ENCODE measurements at regions not wholly inside any gene's neighbourhood (a gene's known extent, or its start where the extent isn't known, plus 50 kb on each side); places are given as distances from the start of the nearest gene placed in this dataset.

- Mint-ChIP-seq H3K4me3 (no peak overlapping the region), H3K27ac (no peak overlapping the region), H3K4me1 (ENCODE audit: low read depth) (no peaks in the 10 kb centered on the region), H3K27me3 (ENCODE audit: low read depth) (no peaks in the 10 kb centered on the region), H3K9me3 (peaks cover 0 to 4% of the 10 kb centered on the region in 2 donors), H3K36me3 (ENCODE audit: insufficient read depth in 2 of 2) (no peaks in the 10 kb centered on the region)
- no peak for DNase-seq
- no peak for ATAC-seq (replicated peaks in 1 of 2)
Observed at GRCh38 chr4:108272986-108273385, 104.3 kb upstream of the LEF1 start.

DNA sequence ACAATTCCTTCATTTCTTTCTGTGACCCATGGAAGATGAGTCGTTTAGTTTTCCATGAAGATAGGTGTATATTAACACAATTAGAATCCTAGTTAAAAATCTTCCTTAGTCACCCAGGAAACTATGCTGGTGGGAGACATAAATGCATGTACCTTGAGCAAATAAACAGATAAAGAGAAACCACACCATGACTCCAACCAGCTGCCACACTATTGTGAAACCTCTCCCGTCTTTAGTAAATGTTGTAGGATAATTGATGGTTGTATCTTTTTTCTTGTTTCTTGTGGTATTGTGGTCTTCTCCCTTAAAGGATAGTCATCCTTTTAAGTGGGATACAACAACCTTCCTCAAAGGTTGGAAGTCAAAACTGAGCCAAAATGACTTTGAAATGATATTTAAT lies 103.8 kb upstream of the LEF1 start:
- Mint-ChIP-seq H3K4me3 (no peak overlapping the region), H3K9me3 (peaks cover 0 to 4% of the 10 kb centered on the region in 2 donors), H3K27me3 (ENCODE audit: low read depth) (no peaks in the 10 kb centered on the region), H3K4me1 (ENCODE audit: low read depth) (no peaks in the 10 kb centered on the region), H3K36me3 (ENCODE audit: insufficient read depth in 2 of 2) (no peaks in the 10 kb centered on the region), H3K27ac (no peak overlapping the region)
- DNase-seq (no peak), ATAC-seq (replicated peaks in 1 of 2) (no peak)

GRCh38 chr4:108272046-108272445 lies 103.3 kb upstream of the LEF1 start:
- H3K9me3 Mint-ChIP-seq, result peaks cover 0 to 4% of the 10 kb centered on the region in 2 donors

DNA sequence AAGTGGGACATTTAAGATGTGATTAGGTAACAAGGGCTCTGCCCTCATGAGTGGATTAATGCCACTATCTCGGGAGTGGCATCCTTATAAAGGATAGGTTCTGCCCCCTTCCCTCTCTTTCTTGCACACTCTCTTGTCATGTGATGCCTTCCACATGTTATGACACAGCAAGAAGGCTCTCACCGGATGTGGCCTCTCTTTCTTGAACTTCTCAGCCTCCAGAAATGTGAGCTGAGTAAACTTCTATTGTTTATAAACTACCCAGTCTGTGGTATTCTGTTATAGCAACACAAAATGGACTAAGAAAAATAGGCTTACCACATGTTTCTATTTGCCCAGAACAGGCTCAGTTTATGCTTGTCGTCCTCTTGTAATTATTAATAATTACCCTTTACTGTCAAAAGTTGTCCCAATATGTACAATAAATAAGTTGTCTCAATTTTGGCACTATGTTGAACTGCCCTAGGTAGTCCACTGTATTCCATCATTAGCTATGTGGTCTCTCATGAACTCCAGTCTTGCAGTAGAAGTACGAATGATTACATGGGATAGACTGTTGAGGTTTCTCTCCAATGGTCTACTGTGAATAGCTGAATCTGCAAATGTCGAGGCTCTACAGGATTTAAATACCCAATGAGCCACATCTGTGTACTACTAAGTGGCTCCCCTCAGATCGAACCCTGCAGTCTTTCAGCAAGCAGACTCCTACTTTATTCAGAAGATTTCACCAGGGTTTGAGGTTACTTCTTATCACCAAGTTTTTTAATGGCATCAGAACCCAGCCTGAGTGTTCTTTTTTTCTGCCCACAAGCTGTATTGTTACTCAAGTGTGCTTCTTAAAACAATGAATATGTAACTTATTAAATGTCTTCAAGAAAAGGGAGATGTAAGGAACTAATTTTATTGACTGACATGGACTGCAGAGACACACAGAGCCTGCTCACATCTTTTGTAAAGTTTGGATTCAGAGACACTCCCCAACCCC lies 102.0 kb upstream of the LEF1 start:
- H3K27me3 Mint-ChIP-seq (ENCODE audit: low read depth), result no peaks in the 10 kb centered on the region
- peaks cover 0 to 1% of the 10 kb centered on the region in 2 donors for H3K36me3 Mint-ChIP-seq (ENCODE audit: insufficient read depth in 2 of 2)
- DNase-seq (no peak), ATAC-seq (replicated peaks in 1 of 2) (no peak)
- H3K27ac Mint-ChIP-seq, result no peak overlapping the region
- H3K9me3 Mint-ChIP-seq, result peaks cover 0 to 4% of the 10 kb centered on the region in 2 donors
- no peaks in the 10 kb centered on the region for H3K4me1 Mint-ChIP-seq (ENCODE audit: low read depth)
- H3K4me3 Mint-ChIP-seq, result no peak overlapping the region

More at GRCh38 chr4:108272046-108272445, 103.3 kb upstream of the LEF1 start:
- no peak for DNase-seq
- no peak for ATAC-seq (replicated peaks in 1 of 2)
- no peaks in the 10 kb centered on the region for H3K27me3 Mint-ChIP-seq (ENCODE audit: low read depth)
- peaks cover 0 to 1% of the 10 kb centered on the region in 2 donors for H3K36me3 Mint-ChIP-seq (ENCODE audit: insufficient read depth in 2 of 2)
- H3K4me1 Mint-ChIP-seq (ENCODE audit: low read depth), result no peaks in the 10 kb centered on the region
- no peak overlapping the region for H3K4me3 Mint-ChIP-seq
- H3K27ac Mint-ChIP-seq, result no peak overlapping the region

DNA sequence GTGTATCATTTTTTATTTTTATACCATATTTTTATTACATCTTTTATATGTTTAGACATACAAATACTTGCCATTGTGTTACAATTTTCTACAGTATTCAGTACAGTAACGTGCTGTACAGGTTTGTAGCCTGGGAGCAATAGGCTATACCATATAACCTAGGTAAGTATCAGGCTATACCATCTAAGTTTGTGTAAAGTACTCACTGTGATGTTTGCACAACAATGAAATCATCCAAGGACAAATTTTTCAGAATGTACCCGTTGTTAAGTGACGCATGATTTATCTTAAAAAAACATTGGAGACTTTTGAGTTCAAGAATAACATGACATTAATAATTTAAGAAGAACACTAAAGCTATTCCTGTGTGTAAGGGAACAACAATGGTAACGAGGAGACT lies 96.0 kb upstream of the LEF1 start:
- Mint-ChIP-seq H3K4me1 (ENCODE audit: low read depth) (no peaks in the 10 kb centered on the region), H3K9me3 (peaks cover 0 to 2% of the 10 kb centered on the region in 2 donors), H3K4me3 (no peak overlapping the region), H3K36me3 (ENCODE audit: insufficient read depth in 2 of 2) (peaks cover 0 to 1% of the 10 kb centered on the region in 2 donors), H3K27me3 (ENCODE audit: low read depth) (no peaks in the 10 kb centered on the region), H3K27ac (no peak overlapping the region)
- ATAC-seq (replicated peaks in 1 of 2) (no peak), DNase-seq (no peak)

- DNase-seq (no peak), ATAC-seq (replicated peaks in 1 of 2) (no peak)
- peaks cover 0 to 3% of the 10 kb centered on the region in 2 donors for H3K9me3 Mint-ChIP-seq
- no peak overlapping the region for H3K27ac Mint-ChIP-seq
- peaks cover 0 to 1% of the 10 kb centered on the region in 2 donors for H3K36me3 Mint-ChIP-seq (ENCODE audit: insufficient read depth in 2 of 2)
- H3K4me3 Mint-ChIP-seq, result no peak overlapping the region
- peaks cover 8% of the 10 kb centered on the region for H3K4me1 Mint-ChIP-seq (ENCODE audit: low read depth)
- H3K27me3 Mint-ChIP-seq (ENCODE audit: low read depth), result no peaks in the 10 kb centered on the region
Observed at GRCh38 chr4:108263057-108263456, 94.3 kb upstream of the LEF1 start.

DNA sequence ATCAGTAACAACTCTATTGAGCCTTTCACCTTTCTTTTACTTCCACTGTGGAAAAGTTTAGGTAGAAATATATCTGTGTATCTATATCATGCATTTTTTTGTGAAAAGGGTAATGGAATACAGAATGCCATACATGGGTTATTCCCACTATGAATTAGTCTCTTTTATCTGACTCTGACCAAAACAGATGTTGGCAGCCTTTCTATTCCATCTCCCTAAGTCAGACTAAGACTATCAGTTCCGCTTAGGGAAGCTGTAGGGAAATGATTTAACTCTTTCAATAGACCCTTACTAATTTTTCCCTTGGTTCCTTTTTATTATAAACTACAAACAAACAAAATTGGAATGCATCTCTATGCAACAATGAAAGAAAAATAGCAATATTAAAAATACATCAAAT lies 92.3 kb upstream of the LEF1 start:
- no peaks in the 10 kb centered on the region for H3K36me3 Mint-ChIP-seq (ENCODE audit: insufficient read depth in 2 of 2)
- no peak for DNase-seq
- H3K4me3 Mint-ChIP-seq, result no peak overlapping the region
- H3K9me3 Mint-ChIP-seq, result peaks cover 0 to 3% of the 10 kb centered on the region in 2 donors
- no peak for ATAC-seq (replicated peaks in 1 of 2)
- no peaks in the 10 kb centered on the region for H3K27me3 Mint-ChIP-seq (ENCODE audit: low read depth)
- peaks cover 8% of the 10 kb centered on the region for H3K4me1 Mint-ChIP-seq (ENCODE audit: low read depth)
- no peak overlapping the region for H3K27ac Mint-ChIP-seq

- Mint-ChIP-seq H3K27ac (no peak overlapping the region), H3K9me3 (peaks cover 0 to 3% of the 10 kb centered on the region in 2 donors), H3K36me3 (ENCODE audit: insufficient read depth in 2 of 2) (no peaks in the 10 kb centered on the region), H3K4me3 (no peak overlapping the region), H3K27me3 (ENCODE audit: low read depth) (no peaks in the 10 kb centered on the region), H3K4me1 (ENCODE audit: low read depth) (peaks cover 8% of the 10 kb centered on the region)
- DNase-seq, result no peak
- ATAC-seq (replicated peaks in 1 of 2), result no peak
Observed at GRCh38 chr4:108256538-108256937, 87.8 kb upstream of the LEF1 start.

- no peaks in the 10 kb centered on the region for H3K27me3 Mint-ChIP-seq (ENCODE audit: low read depth)
- no peak overlapping the region for H3K27ac Mint-ChIP-seq
- H3K4me3 Mint-ChIP-seq, result no peak overlapping the region
- DNase-seq, result no peak
- peaks cover 8% of the 10 kb centered on the region for H3K4me1 Mint-ChIP-seq (ENCODE audit: low read depth)
- ATAC-seq (replicated peaks in 1 of 2), result no peak
- H3K36me3 Mint-ChIP-seq (ENCODE audit: insufficient read depth in 2 of 2), result no peaks in the 10 kb centered on the region
- H3K9me3 Mint-ChIP-seq, result peaks cover 0 to 3% of the 10 kb centered on the region in 2 donors
Observed at GRCh38 chr4:108255203-108255747, 86.5 kb upstream of the LEF1 start.

- H3K9me3 Mint-ChIP-seq, result peaks cover 4 to 14% of the 10 kb centered on the region in 2 donors
- H3K27ac Mint-ChIP-seq, result peak overlapping the region; percentile 25
- H3K4me1 Mint-ChIP-seq (ENCODE audit: low read depth), result no peaks in the 10 kb centered on the region
- no peak for DNase-seq
- no peak overlapping the region for H3K4me3 Mint-ChIP-seq
- no peaks in the 10 kb centered on the region for H3K27me3 Mint-ChIP-seq (ENCODE audit: low read depth)
- no peak for ATAC-seq (replicated peaks in 1 of 2)
- peaks cover 8 to 12% of the 10 kb centered on the region in 2 donors for H3K36me3 Mint-ChIP-seq (ENCODE audit: insufficient read depth in 2 of 2)
Observed at GRCh38 chr4:108249397-108249796, 80.7 kb upstream of the LEF1 start.

GRCh38 chr4:108247387-108248049 lies 78.8 kb upstream of the LEF1 start:
- DNase-seq (no peak), ATAC-seq (replicated peaks in 1 of 2) (no peak)
- H3K4me1 Mint-ChIP-seq (ENCODE audit: low read depth), result no peaks in the 10 kb centered on the region
- no peaks in the 10 kb centered on the region for H3K27me3 Mint-ChIP-seq (ENCODE audit: low read depth)
- peaks cover 8 to 15% of the 10 kb centered on the region in 2 donors for H3K36me3 Mint-ChIP-seq (ENCODE audit: insufficient read depth in 2 of 2)
- H3K9me3 Mint-ChIP-seq, result peaks cover 4 to 14% of the 10 kb centered on the region in 2 donors
- H3K4me3 Mint-ChIP-seq, result no peak overlapping the region
- no peak overlapping the region for H3K27ac Mint-ChIP-seq

DNA sequence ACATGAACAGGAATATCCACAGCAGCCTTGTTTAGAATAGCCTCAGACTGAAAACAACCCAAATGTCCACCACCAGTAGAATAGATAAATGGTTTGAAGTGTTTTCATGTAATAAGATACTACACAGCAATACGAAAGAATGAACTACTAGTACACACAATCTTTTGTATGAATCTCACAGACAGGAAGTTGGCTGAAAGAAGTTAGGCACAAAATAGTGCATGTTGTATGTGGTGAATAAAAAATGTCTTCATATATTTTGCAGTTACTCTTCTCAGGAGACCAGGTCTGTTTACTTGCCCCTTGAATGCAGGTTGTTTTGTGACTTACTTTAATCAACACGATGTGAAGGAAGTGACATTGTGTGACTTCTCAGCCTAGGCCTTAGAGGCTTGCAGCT lies 75.9 kb upstream of the LEF1 start:
- no peak overlapping the region for H3K4me3 Mint-ChIP-seq
- H3K9me3 Mint-ChIP-seq, result peaks cover 5 to 14% of the 10 kb centered on the region in 2 donors
- DNase-seq (no peak), ATAC-seq (replicated peaks in 1 of 2) (no peak)
- no peaks in the 10 kb centered on the region for H3K4me1 Mint-ChIP-seq (ENCODE audit: low read depth)
- H3K36me3 Mint-ChIP-seq (ENCODE audit: insufficient read depth in 2 of 2), result peaks cover 9 to 15% of the 10 kb centered on the region in 2 donors
- no peak overlapping the region for H3K27ac Mint-ChIP-seq
- no peaks in the 10 kb centered on the region for H3K27me3 Mint-ChIP-seq (ENCODE audit: low read depth)

GRCh38 chr4:108240366-108240765 lies 71.6 kb upstream of the LEF1 start:
- Mint-ChIP-seq H3K9me3 (peaks cover 2 to 6% of the 10 kb centered on the region in 2 donors), H3K27me3 (ENCODE audit: low read depth) (no peaks in the 10 kb centered on the region), H3K4me1 (ENCODE audit: low read depth) (peaks cover 4% of the 10 kb centered on the region), H3K27ac (no peak overlapping the region), H3K4me3 (no peak overlapping the region), H3K36me3 (ENCODE audit: insufficient read depth in 2 of 2) (peaks cover 5 to 10% of the 10 kb centered on the region in 2 donors)
- ATAC-seq (replicated peaks in 1 of 2) (no peak), DNase-seq (no peak)

Data from activated T-cell treated with anti-CD3 and anti-CD28 coated beads, Interleukin-2, amount 50 U/mL, for 72 hours (primary cell).